Breast epithelium (tissue), 4 donors: ENCODE measurements at regions not wholly inside any gene's neighbourhood (a gene's known extent, or its start where the extent isn't known, plus 50 kb on each side); places are given as distances from the start of the nearest gene placed in this dataset.
"Not testable (repeated sequence)": the region's sequence is repeated elsewhere in the genome, so short reads cannot be mapped to it uniquely, and the experiment has no call there.

ENCODE experiments used
- DNase-seq, 2 donors: peaks; one replicate each; pipeline ENCODE4 v3.0.0-alpha.2; 2019; ENCODE audit warnings: low spot score in 2 of 2
- H3K27ac ChIP-seq, 2 donors: fragments of 200-600 bp; sonication (generic) in 1 of 2; one replicate each; pipeline ENCODE4 v1.5.1; 2016 to 2019; ENCODE audit warnings: mild to moderate bottlenecking in 1 of 2
- H3K27me3 ChIP-seq, 2 donors: fragments of 200-600 bp; sonication (generic) in 1 of 2; one replicate each; pipeline versions ENCODE4 v1.5.1 to v1.6.0; 2017 to 2019; ENCODE audit warnings: control low read depth in 1 of 2, mild to moderate bottlenecking in 1 of 2
- H3K36me3 ChIP-seq: fragments of 200-600 bp; one replicate; pipeline ENCODE4 v1.5.1; 2019
- H3K4me1 ChIP-seq, 2 donors: fragments of 200-600 bp; sonication (generic); one replicate each; pipeline ENCODE4 v1.5.1; 2016 to 2019; ENCODE audit warnings: control low read depth in 1 of 2
- H3K4me3 ChIP-seq, 3 donors: fragments of 200-600 bp; sonication (generic); 1 replicate in 2 of 3; 2 replicates in 1 of 3; pipeline ENCODE4 v1.5.1; 2016 to 2019; ENCODE audit warnings: mild to moderate bottlenecking in 3 of 3, moderate library complexity in 2 of 3
- H3K9me3 ChIP-seq, 2 donors: fragments of 200-600 bp; sonication (generic) in 1 of 2; one replicate each; pipeline ENCODE4 v1.5.1; 2016 to 2019; ENCODE audit warnings: control low read depth in 1 of 2
- CTCF ChIP-seq, 3 donors: fragments of 450-650 bp; IDR thresholded peaks; one replicate each; pipeline ENCODE4 v1.5.1; 2016 to 2017; ENCODE audit warnings: antibody characterized with exemption in 3 of 3, mild to moderate bottlenecking in 3 of 3, moderate library complexity in 3 of 3
- POLR2A ChIP-seq: fragments of 450-650 bp; IDR thresholded peaks from one replicate; pipeline ENCODE4 v1.6.1; 2016; ENCODE audit warnings: antibody characterized with exemption, mild to moderate bottlenecking, moderate library complexity
- POLR2AphosphoS5 ChIP-seq, 3 donors: sonication (generic); formaldehyde crosslinking; IDR thresholded peaks; one replicate each; pipeline ENCODE4 v1.6.1; 2017; ENCODE audit warnings: antibody characterized with exemption in 3 of 3
- intact Hi-C: fragments of 100-400 bp; cut with DNase I; formaldehyde crosslinking; loops from one replicate; pipeline ENCODE4 v1.15.1; 2023; ENCODE audit warnings: low total_unique reads

GRCh38 chr6:51163843-51164529 lies 345.3 kb downstream of the TFAP2B start:
- DNase-seq = no peak
- no peaks in the 10 kb centered on the region for H3K4me1 ChIP-seq
- H3K9me3 ChIP-seq = peaks cover 0 to 9% of the 10 kb centered on the region in 2 donors
- no peak overlapping the region for H3K27ac ChIP-seq
- H3K27me3 ChIP-seq = no peaks in the 10 kb centered on the region
- intact Hi-C loops = no loop called here
- TF ChIP-seq CTCF (IDR thresholded peaks at IDR 0.05) (no peak), POLR2AphosphoS5 (IDR thresholded peaks at IDR 0.05) (no peak), POLR2A (no peak)
- no peaks in the 10 kb centered on the region for H3K36me3 ChIP-seq
- H3K4me3 ChIP-seq = no peak overlapping the region

GRCh38 chr6:51166914-51167313 lies 348.2 kb downstream of the TFAP2B start:
- DNase-seq = no peak
- Histone ChIP-seq H3K9me3 (peaks cover 0 to 9% of the 10 kb centered on the region in 2 donors), H3K36me3 (no peaks in the 10 kb centered on the region), H3K27me3 (no peaks in the 10 kb centered on the region), H3K4me3 (no peak overlapping the region), H3K4me1 (no peaks in the 10 kb centered on the region), H3K27ac (no peak overlapping the region)
- intact Hi-C loops = no loop called here
- no peak for TF ChIP-seq CTCF (IDR thresholded peaks at IDR 0.05)
- TF ChIP-seq POLR2A = no peak
- no peak for TF ChIP-seq POLR2AphosphoS5 (IDR thresholded peaks at IDR 0.05)

GRCh38 chr6:51167468-51167867 lies 348.8 kb downstream of the TFAP2B start:
- intact Hi-C loops = no loop called here

GRCh38 chr6:51182827-51183226 lies 364.2 kb downstream of the TFAP2B start:
- H3K9me3 ChIP-seq = no peaks in the 10 kb centered on the region
- intact Hi-C loops = no loop called here
- H3K27me3 ChIP-seq = no peaks in the 10 kb centered on the region
- H3K27ac ChIP-seq = no peak overlapping the region
- no peak overlapping the region for H3K4me3 ChIP-seq
- H3K4me1 ChIP-seq = no peaks in the 10 kb centered on the region
- DNase-seq = no peak
- no peaks in the 10 kb centered on the region for H3K36me3 ChIP-seq
- TF ChIP-seq CTCF (IDR thresholded peaks at IDR 0.05) (no peak), POLR2A (no peak), POLR2AphosphoS5 (IDR thresholded peaks at IDR 0.05) (no peak)

More at GRCh38 chr6:51167468-51167867, 348.8 kb downstream of the TFAP2B start:
- Histone ChIP-seq H3K27me3 (no peaks in the 10 kb centered on the region), H3K9me3 (peaks cover 0 to 9% of the 10 kb centered on the region in 2 donors), H3K4me1 (no peaks in the 10 kb centered on the region), H3K36me3 (no peaks in the 10 kb centered on the region), H3K27ac (no peak overlapping the region), H3K4me3 (no peak overlapping the region)
- TF ChIP-seq POLR2A = no peak
- no peak for TF ChIP-seq CTCF (IDR thresholded peaks at IDR 0.05)
- TF ChIP-seq POLR2AphosphoS5 (IDR thresholded peaks at IDR 0.05) = no peak
- DNase-seq = no peak

GRCh38 chr6:51184046-51184445 lies 365.4 kb downstream of the TFAP2B start:
- no peak for TF ChIP-seq POLR2AphosphoS5 (IDR thresholded peaks at IDR 0.05)
- TF ChIP-seq POLR2A = no peak
- no peak for TF ChIP-seq CTCF (IDR thresholded peaks at IDR 0.05)
- Histone ChIP-seq H3K27me3 (no peaks in the 10 kb centered on the region), H3K4me1 (no peaks in the 10 kb centered on the region), H3K36me3 (no peaks in the 10 kb centered on the region), H3K9me3 (no peaks in the 10 kb centered on the region), H3K4me3 (no peak overlapping the region), H3K27ac (no peak overlapping the region)
- no peak for DNase-seq
- intact Hi-C loops = no loop called here

GRCh38 chr6:51193163-51193562 lies 374.5 kb downstream of the TFAP2B start:
- not testable (repeated sequence) for H3K36me3 ChIP-seq, H3K4me1 ChIP-seq

More at GRCh38 chr6:51193163-51193562, 374.5 kb downstream of the TFAP2B start:
- H3K27ac ChIP-seq, H3K27me3 ChIP-seq, intact Hi-C loops, H3K4me3 ChIP-seq, H3K9me3 ChIP-seq, DNase-seq: not testable (repeated sequence)
